ENCODE measurements at regions not wholly inside any gene's neighbourhood (a gene's known extent, or its start where the extent isn't known, plus 50 kb on each side); places are given as distances from the start of the nearest gene placed in this dataset.

GRCh38 chr16:65981057-65981456, 385.4 kb upstream of the CDH5 start:
- TF ChIP-seq GABPA (IDR thresholded peaks at IDR 0.05; ENCODE audit: low read depth) (no peak), CTCF (IDR thresholded peaks at IDR 0.05; ENCODE audit: insufficient read depth, low read length) (no peak)
